Suprapubic skin (tissue), 4 donors: ENCODE measurements at regions not wholly inside any gene's neighbourhood (a gene's known extent, or its start where the extent isn't known, plus 50 kb on each side); places are given as distances from the start of the nearest gene placed in this dataset.

Source experiments
- DNase-seq, 2 donors: peaks; one replicate each; pipeline ENCODE4 v3.0.0-alpha.2; 2019; ENCODE audit warnings: low spot score in 2 of 2
- H3K27ac ChIP-seq: fragments of 200-600 bp; sonication (generic); one replicate; pipeline ENCODE4 v1.5.1; 2019
- H3K27me3 ChIP-seq: fragments of 200-600 bp; sonication (generic); one replicate; pipeline ENCODE4 v1.5.1; 2019
- H3K36me3 ChIP-seq: fragments of 200-600 bp; sonication (generic); one replicate; pipeline ENCODE4 v1.5.1; 2019
- H3K4me1 ChIP-seq: fragments of 200-600 bp; sonication (generic); one replicate; pipeline ENCODE4 v1.5.1; 2019
- H3K4me3 ChIP-seq: fragments of 200-600 bp; sonication (generic); one replicate; pipeline ENCODE4 v1.5.1; 2019; ENCODE audit warnings: mild to moderate bottlenecking
- H3K9me3 ChIP-seq: fragments of 200-600 bp; sonication (generic); one replicate; pipeline ENCODE4 v1.5.1; 2019
- CTCF ChIP-seq, 2 donors: fragments of 200-600 bp in 1 of 2; fragments of 450-650 bp in 1 of 2; sonication (generic) in 1 of 2; IDR thresholded peaks; one replicate each; pipeline ENCODE4 v1.5.1; 2016 to 2019; ENCODE audit warnings: antibody characterized with exemption in 2 of 2, mild to moderate bottlenecking in 1 of 2, moderate library complexity in 1 of 2
- EP300 ChIP-seq: sonication (generic); formaldehyde crosslinking; IDR thresholded peaks from one replicate; pipeline ENCODE4 v1.6.1; 2017; ENCODE audit warnings: antibody characterized with exemption
- POLR2A ChIP-seq, 2 donors: fragments of 450-650 bp; IDR thresholded peaks; one replicate each; pipeline ENCODE4 v1.6.1; 2017; ENCODE audit warnings: antibody characterized with exemption in 2 of 2, mild to moderate bottlenecking in 2 of 2, moderate library complexity in 2 of 2
- POLR2AphosphoS5 ChIP-seq, 3 donors: sonication (generic); formaldehyde crosslinking; IDR thresholded peaks; one replicate each; pipeline ENCODE4 v1.6.1; 2017; ENCODE audit warnings: antibody characterized with exemption in 3 of 3
- WGBS: methylation state at CpG from one replicate; pipeline ENCODE4 v1.1.5; 2018; 5-methylcytosine and 5-hydroxymethylcytosine counted together

DNA sequence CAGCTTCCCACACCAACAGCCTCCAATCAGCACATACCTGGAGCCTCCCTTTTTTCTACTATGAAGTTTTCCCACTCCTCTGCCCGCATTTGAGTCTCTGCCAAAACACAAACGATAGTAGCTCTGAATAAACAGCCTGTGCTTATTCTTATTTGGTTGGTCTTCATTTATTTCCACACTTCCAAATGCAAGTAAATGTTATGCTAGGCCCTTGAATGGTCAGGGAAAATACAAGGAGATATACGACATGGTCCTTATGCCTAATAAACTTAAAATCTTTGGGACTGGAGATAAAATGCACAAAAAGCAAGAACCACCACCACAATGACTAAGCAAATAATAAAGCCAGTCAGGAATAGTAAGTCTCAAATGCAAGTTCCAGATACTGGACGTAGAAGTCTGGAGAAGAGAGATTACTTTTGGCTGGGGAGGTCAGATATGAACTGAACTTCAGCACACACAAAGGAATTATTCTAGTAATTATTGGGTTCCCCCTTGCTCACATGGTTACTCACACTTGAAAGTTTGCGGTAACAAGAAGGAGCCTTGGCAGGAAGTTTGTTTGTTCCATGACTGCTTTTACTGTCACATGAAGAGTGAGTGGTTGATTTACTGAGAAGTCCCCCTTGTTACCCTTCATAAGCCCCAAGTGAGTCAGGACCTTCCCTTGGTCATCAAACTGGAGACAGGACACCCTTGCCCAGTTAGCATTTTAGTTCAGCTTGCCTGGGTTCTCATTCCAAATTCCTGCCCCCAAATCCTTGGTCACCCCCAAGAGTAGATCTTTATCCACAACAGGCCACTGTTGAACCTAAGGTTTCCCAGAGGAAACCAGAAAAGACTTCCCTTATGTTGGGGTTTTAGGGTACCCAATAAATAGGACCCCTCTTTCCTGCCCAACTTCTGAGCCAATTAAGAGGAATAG lies 511.2 kb upstream of the JARID2 start:
- WGBS, result 75% methylated on average over 5 of the region's 5 CpGs
- no peaks in the 10 kb centered on the region for H3K27me3 ChIP-seq
- H3K27ac ChIP-seq, result no peak overlapping the region
- H3K4me3 ChIP-seq, result no peak overlapping the region
- DNase-seq, result no peak
- peaks cover 7% of the 10 kb centered on the region for H3K4me1 ChIP-seq
- TF ChIP-seq EP300 (no peak), CTCF (IDR thresholded peaks at IDR 0.05) (no peak), POLR2AphosphoS5 (IDR thresholded peaks at IDR 0.05) (no peak), POLR2A (IDR thresholded peaks at IDR 0.05) (no peak)
- no peaks in the 10 kb centered on the region for H3K36me3 ChIP-seq
- H3K9me3 ChIP-seq, result no peaks in the 10 kb centered on the region

- Histone ChIP-seq H3K27me3 (no peaks in the 10 kb centered on the region), H3K36me3 (no peaks in the 10 kb centered on the region), H3K4me1 (peaks cover 7% of the 10 kb centered on the region), H3K4me3 (no peak overlapping the region), H3K27ac (no peak overlapping the region), H3K9me3 (no peaks in the 10 kb centered on the region)
- no peak for DNase-seq
- WGBS, result 89% methylated on average over 1 of the region's 1 CpG
- TF ChIP-seq POLR2AphosphoS5 (IDR thresholded peaks at IDR 0.05) (no peak), CTCF (IDR thresholded peaks at IDR 0.05) (no peak), EP300 (no peak), POLR2A (IDR thresholded peaks at IDR 0.05) (no peak)
These were observed 509.8 kb upstream of the JARID2 start for GRCh38 chr6:14735956-14736486.

DNA sequence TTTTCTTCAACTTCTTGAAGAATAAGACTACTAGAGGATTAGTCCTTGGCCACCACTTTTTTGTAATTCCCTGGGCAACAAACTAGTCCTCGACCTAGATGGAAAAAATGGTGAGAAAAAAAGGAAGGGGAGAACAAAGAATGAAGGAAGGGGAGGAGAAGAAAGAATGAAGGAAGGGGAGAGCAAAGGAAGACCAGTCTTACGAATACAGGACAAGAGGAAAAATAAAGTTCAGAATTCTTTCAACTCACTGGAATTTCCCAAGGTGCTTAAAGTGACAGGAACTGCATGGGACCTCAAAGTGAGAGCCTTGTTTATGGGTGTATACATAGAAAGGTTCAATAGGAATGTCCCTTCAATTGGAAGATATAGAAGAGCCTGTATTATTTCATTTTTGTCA lies 509.3 kb upstream of the JARID2 start:
- Histone ChIP-seq H3K27ac (no peak overlapping the region), H3K4me1 (peaks cover 7% of the 10 kb centered on the region), H3K36me3 (no peaks in the 10 kb centered on the region), H3K9me3 (no peaks in the 10 kb centered on the region), H3K4me3 (no peak overlapping the region), H3K27me3 (no peaks in the 10 kb centered on the region)
- DNase-seq, result no peak
- WGBS, result 96% methylated on average over 2 of the region's 2 CpGs
- TF ChIP-seq POLR2A (IDR thresholded peaks at IDR 0.05), result no peak

GRCh38 chr6:14738497-14738896 lies 507.4 kb upstream of the JARID2 start:
- TF ChIP-seq CTCF (IDR thresholded peaks at IDR 0.05) (no peak), EP300 (no peak), POLR2AphosphoS5 (IDR thresholded peaks at IDR 0.05) (no peak), POLR2A (IDR thresholded peaks at IDR 0.05) (no peak)
- DNase-seq, result no peak
- H3K4me1 ChIP-seq, result peaks cover 10% of the 10 kb centered on the region
- H3K27me3 ChIP-seq, result no peaks in the 10 kb centered on the region
- H3K9me3 ChIP-seq, result no peaks in the 10 kb centered on the region
- WGBS, result 89% methylated on average over 2 of the region's 2 CpGs
- no peak overlapping the region for H3K27ac ChIP-seq
- no peaks in the 10 kb centered on the region for H3K36me3 ChIP-seq
- H3K4me3 ChIP-seq, result no peak overlapping the region

GRCh38 chr6:14738933-14739332 lies 506.9 kb upstream of the JARID2 start:
- Histone ChIP-seq H3K9me3 (no peaks in the 10 kb centered on the region), H3K27me3 (no peaks in the 10 kb centered on the region), H3K36me3 (no peaks in the 10 kb centered on the region), H3K4me3 (no peak overlapping the region), H3K4me1 (peaks cover 13% of the 10 kb centered on the region), H3K27ac (no peak overlapping the region)
- 64% methylated on average over 5 of the region's 5 CpGs for WGBS
- DNase-seq, result no peak
- no peak for TF ChIP-seq CTCF (IDR thresholded peaks at IDR 0.05)
- TF ChIP-seq POLR2AphosphoS5 (IDR thresholded peaks at IDR 0.05), result no peak
- no peak for TF ChIP-seq POLR2A (IDR thresholded peaks at IDR 0.05)
- TF ChIP-seq EP300, result no peak
